ENCODE measurements at regions not wholly inside any gene's neighbourhood (a gene's known extent, or its start where the extent isn't known, plus 50 kb on each side); places are given as distances from the start of the nearest gene placed in this dataset.

GRCh38 chr1:221172841-221173240 is 293.6 kb downstream of the HLX start:
- no peak overlapping the region for H3K4me3 ChIP-seq (ENCODE audit: low read depth, low read length)
- DNase-seq (ENCODE audit: low read depth): no peak
- no peak for TF ChIP-seq CTCF (IDR thresholded peaks at IDR 0.05; ENCODE audit: low read depth, low read length, missing control alignments)

- H3K4me3 ChIP-seq (ENCODE audit: low read depth, low read length): no peak overlapping the region
- TF ChIP-seq CTCF (IDR thresholded peaks at IDR 0.05; ENCODE audit: low read depth, low read length, missing control alignments): no peak
- no peak for DNase-seq (ENCODE audit: low read depth)
Measured at GRCh38 chr1:221174330-221174993, 295.2 kb downstream of the HLX start.

- TF ChIP-seq CTCF (IDR thresholded peaks at IDR 0.05; ENCODE audit: low read depth, low read length, missing control alignments): no peak
- no peak for DNase-seq (ENCODE audit: low read depth)
- H3K4me3 ChIP-seq (ENCODE audit: low read depth, low read length): no peak overlapping the region
Measured at GRCh38 chr1:221175249-221175648, 296.0 kb downstream of the HLX start.

GRCh38 chr1:221180704-221181368 is 301.6 kb downstream of the HLX start:
- no peak for DNase-seq (ENCODE audit: low read depth)
- H3K4me3 ChIP-seq (ENCODE audit: low read depth, low read length): no peak overlapping the region
- no peak for TF ChIP-seq CTCF (IDR thresholded peaks at IDR 0.05; ENCODE audit: low read depth, low read length, missing control alignments)

GRCh38 chr1:221182791-221183533 is 303.7 kb downstream of the HLX start:
- DNase-seq (ENCODE audit: low read depth): no peak
- TF ChIP-seq CTCF (IDR thresholded peaks at IDR 0.05; ENCODE audit: low read depth, low read length, missing control alignments): no peak
- H3K4me3 ChIP-seq (ENCODE audit: low read depth, low read length): no peak overlapping the region

- no peak for TF ChIP-seq CTCF (IDR thresholded peaks at IDR 0.05; ENCODE audit: low read depth, low read length, missing control alignments)
- no peak overlapping the region for H3K4me3 ChIP-seq (ENCODE audit: low read depth, low read length)
- no peak for DNase-seq (ENCODE audit: low read depth)
Measured at GRCh38 chr1:221184131-221184794, 305.0 kb downstream of the HLX start.
